ENCODE measurements at regions not wholly inside any gene's neighbourhood (a gene's known extent, or its start where the extent isn't known, plus 50 kb on each side); places are given as distances from the start of the nearest gene placed in this dataset.

DNA sequence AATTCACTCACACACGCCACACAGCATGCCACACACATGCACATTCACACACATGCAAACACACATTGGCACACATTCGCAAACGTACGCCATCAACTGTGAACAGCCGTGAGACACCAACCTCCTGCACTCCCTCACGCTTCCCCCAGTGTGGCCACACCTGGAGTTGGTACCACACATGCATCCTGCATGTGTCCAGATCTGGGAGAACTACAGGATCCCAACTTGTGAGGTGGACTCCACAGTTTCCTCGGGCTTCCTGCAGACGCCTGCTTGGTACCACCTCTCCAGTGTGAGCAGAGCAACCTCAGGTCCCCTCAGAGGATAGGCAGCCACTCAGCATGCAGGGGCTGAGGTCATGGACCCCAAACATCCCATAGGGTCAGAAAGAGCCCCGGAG, 239.0 kb downstream of the EIPR1 start:
- no peak for TF ChIP-seq POLR2A (IDR thresholded peaks at IDR 0.05)
- TF ChIP-seq, protein P1, sequence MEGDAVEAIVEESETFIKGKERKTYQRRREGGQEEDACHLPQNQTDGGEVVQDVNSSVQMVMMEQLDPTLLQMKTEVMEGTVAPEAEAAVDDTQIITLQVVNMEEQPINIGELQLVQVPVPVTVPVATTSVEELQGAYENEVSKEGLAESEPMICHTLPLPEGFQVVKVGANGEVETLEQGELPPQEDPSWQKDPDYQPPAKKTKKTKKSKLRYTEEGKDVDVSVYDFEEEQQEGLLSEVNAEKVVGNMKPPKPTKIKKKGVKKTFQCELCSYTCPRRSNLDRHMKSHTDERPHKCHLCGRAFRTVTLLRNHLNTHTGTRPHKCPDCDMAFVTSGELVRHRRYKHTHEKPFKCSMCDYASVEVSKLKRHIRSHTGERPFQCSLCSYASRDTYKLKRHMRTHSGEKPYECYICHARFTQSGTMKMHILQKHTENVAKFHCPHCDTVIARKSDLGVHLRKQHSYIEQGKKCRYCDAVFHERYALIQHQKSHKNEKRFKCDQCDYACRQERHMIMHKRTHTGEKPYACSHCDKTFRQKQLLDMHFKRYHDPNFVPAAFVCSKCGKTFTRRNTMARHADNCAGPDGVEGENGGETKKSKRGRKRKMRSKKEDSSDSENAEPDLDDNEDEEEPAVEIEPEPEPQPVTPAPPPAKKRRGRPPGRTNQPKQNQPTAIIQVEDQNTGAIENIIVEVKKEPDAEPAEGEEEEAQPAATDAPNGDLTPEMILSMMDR (IDR thresholded peaks at IDR 0.05 in 4 of 5, conservative IDR thresholded peaks at IDR 0.05 in 1 of 5) = no peak
- H3K4me3 ChIP-seq = no peak overlapping the region
- no peaks in the 10 kb centered on the region for H3K9me3 ChIP-seq
- in situ Hi-C loops (cut with MboI; ENCODE audit: low sequenced_read_pairs in 4 of 4) = no loop called here
- H3K27me3 ChIP-seq = no peaks in the 10 kb centered on the region
- no peaks in the 10 kb centered on the region for H3K36me3 ChIP-seq
- DNase-seq = no peak
- H3K4me1 ChIP-seq = no peaks in the 10 kb centered on the region
- intact Hi-C loops (cut with DNase I; ENCODE audit: low total_unique reads) = no loop called here
- no peak overlapping the region for H3K27ac ChIP-seq
- no peak for ATAC-seq

DNA sequence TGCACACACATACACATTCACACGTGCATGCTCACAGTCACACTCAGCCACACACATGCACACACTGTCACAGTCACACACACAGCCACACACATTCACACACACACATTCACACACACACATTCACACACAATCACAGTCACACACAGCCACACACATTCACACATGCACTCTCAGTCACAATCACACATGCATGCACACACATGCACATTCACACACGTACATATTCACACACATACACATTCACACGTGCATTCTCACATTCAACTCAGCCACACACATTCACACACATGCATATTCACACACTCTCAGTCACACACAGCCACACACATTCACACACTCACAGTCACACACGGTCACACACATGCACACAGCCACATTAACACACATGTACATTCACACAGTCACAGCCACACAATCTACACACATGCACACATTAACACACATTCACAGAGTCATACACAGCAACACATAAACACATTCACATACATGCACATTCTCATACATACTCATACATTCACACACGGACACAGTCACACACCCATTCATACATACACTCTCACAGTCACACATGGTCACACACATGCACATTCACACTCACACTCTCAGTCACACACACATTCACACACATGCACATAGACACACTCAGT, 239.8 kb downstream of the EIPR1 start:
- intact Hi-C loops (cut with DNase I; ENCODE audit: low total_unique reads) (no loop called here), in situ Hi-C loops (cut with MboI; ENCODE audit: low sequenced_read_pairs in 4 of 4) (no loop called here)
- H3K4me3 ChIP-seq = no peak overlapping the region
- DNase-seq = no peak
- H3K36me3 ChIP-seq = no peaks in the 10 kb centered on the region
- H3K27me3 ChIP-seq = no peaks in the 10 kb centered on the region
- TF ChIP-seq, protein P1 (IDR thresholded peaks at IDR 0.05 in 4 of 5, conservative IDR thresholded peaks at IDR 0.05 in 1 of 5) = no peak
- TF ChIP-seq POLR2A (IDR thresholded peaks at IDR 0.05) = no peak
- no peak for ATAC-seq
- no peaks in the 10 kb centered on the region for H3K4me1 ChIP-seq
- H3K9me3 ChIP-seq = no peaks in the 10 kb centered on the region
- H3K27ac ChIP-seq = no peak overlapping the region

DNA sequence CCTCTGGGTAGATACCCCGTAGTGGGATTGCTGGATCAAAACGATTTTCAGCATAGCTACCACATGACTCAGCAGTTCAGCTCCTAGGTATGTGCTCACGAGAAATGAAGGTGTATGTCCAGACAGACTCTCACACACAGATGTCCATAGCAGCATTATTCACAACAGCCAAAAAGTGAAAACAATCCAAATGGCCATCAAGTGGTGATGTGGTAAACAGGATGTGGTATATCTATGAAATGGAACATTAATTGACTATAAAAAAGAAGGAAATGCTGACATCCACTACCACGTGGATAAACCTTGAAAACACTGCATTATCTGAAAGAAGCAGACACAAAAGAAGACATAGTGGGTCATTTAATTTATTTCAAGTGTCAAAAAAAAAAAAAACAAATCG, 241.9 kb downstream of the EIPR1 start:
- H3K4me1 ChIP-seq = no peaks in the 10 kb centered on the region
- in situ Hi-C loops (cut with MboI; ENCODE audit: low sequenced_read_pairs in 4 of 4) (no loop called here), intact Hi-C loops (cut with DNase I; ENCODE audit: low total_unique reads) (no loop called here)
- peaks cover 0 to 4% (median 0%) of the 10 kb centered on the region in 3 donors for H3K27me3 ChIP-seq
- H3K36me3 ChIP-seq = no peaks in the 10 kb centered on the region
- ATAC-seq = no peak
- H3K9me3 ChIP-seq = no peaks in the 10 kb centered on the region
- no peak overlapping the region for H3K4me3 ChIP-seq
- no peak overlapping the region for H3K27ac ChIP-seq
- TF ChIP-seq, protein P1 (IDR thresholded peaks at IDR 0.05 in 4 of 5, conservative IDR thresholded peaks at IDR 0.05 in 1 of 5) = no peak
- TF ChIP-seq POLR2A (IDR thresholded peaks at IDR 0.05) = no peak
- DNase-seq = no peak

DNA sequence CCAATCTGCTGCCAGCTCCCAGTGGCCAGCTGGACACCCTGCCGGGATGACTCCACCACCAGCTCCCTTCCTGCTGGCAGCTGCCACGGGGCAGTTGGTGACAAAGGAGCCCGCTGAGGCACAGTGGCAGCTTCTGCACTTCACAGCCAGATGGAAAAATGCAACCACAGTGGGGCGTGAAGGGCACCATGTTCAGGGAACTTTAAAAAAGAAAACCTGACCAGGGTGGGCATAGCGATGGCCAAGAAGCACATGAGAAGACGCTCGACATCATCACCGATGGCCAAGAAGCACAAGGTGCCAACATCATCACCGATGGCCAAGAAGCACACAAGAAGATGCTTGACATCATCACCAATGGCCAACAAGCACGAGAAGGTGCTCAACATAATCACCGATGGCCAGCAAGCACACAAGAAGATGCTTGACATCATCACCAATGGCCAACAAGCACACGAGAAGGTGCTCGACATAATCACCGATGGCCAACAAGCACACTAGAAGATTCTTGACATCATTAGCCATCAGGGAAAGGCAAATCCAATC, 243.5 kb downstream of the EIPR1 start:
- H3K27me3 ChIP-seq = peaks cover 0 to 4% (median 0%) of the 10 kb centered on the region in 3 donors
- in situ Hi-C loops (cut with MboI; ENCODE audit: low sequenced_read_pairs in 4 of 4) (no loop called here), intact Hi-C loops (cut with DNase I; ENCODE audit: low total_unique reads) (no loop called here)
- no peak overlapping the region for H3K4me3 ChIP-seq
- TF ChIP-seq POLR2A (IDR thresholded peaks at IDR 0.05) = no peak
- TF ChIP-seq, protein P1 (IDR thresholded peaks at IDR 0.05 in 4 of 5, conservative IDR thresholded peaks at IDR 0.05 in 1 of 5) = no peak
- H3K27ac ChIP-seq = no peak overlapping the region
- no peak for DNase-seq
- H3K36me3 ChIP-seq = no peaks in the 10 kb centered on the region
- ATAC-seq = no peak
- H3K4me1 ChIP-seq = no peaks in the 10 kb centered on the region
- no peaks in the 10 kb centered on the region for H3K9me3 ChIP-seq

Measured in gastrocnemius medialis (tissue), 4 donors.